Panc1 (cell line): ENCODE measurements at regions not wholly inside any gene's neighbourhood (a gene's known extent, or its start where the extent isn't known, plus 50 kb on each side); places are given as distances from the start of the nearest gene placed in this dataset.
"Not testable (repeated sequence)": the region's sequence is repeated elsewhere in the genome, so short reads cannot be mapped to it uniquely, and the experiment has no call there.

Experiments
- ATAC-seq: fragments of 200-7000 bp; cut with Tn5 transposase; 2 replicates; pipeline ENCODE4 v1.9.1; 2020; ENCODE audit warnings: mild to moderate bottlenecking, moderate library complexity
- BruUV-seq: library from RNA; stranded (reverse); fragments of 400-500 nt; replicated peaks from 2 replicates; lab custom pipeline; 2021; lab: Mats Ljungman, UMichigan
- CTCF ChIA-PET: fragments of 300-600 bp; sonication (Branson Sonifier 250); formaldehyde crosslinking; loops from one replicate; lab custom pipeline; 2022; ENCODE audit warnings: antibody characterized with exemption; lab: Charles Lee
- POLR2A ChIA-PET: fragments of 300-600 bp; sonication (Branson Sonifier 250); formaldehyde crosslinking; loops from one replicate; lab custom pipeline; 2022; ENCODE audit warnings: antibody characterized with exemption; lab: Charles Lee
- DNase-seq: peaks from one replicate; pipeline ENCODE4 v3.0.0-alpha.2; 2010; ENCODE audit warnings: low read depth, low spot score
- H3K27ac ChIP-seq: 2 replicates; pipeline ENCODE4 v1.5.1; 2011; ENCODE audit warnings: mild to moderate bottlenecking, low read length, inconsistent platforms
- H3K27me3 ChIP-seq: fragments of 200-500 bp; sonication (Bioruptor generic); 2 replicates; pipeline ENCODE4 v1.6.0; 2014; ENCODE audit warnings: low read length, inconsistent platforms; ENCODE audit not compliant: control insufficient read depth, insufficient read depth
- H3K36me3 ChIP-seq: fragments of 200-500 bp; sonication (Bioruptor generic); 2 replicates; pipeline ENCODE4 v1.5.1; 2014; ENCODE audit warnings: inconsistent platforms, mild to moderate bottlenecking, low read length, moderate library complexity; ENCODE audit not compliant: control insufficient read depth, insufficient read depth
- H3K4me1 ChIP-seq: 2 replicates; pipeline ENCODE4 v1.5.1; 2011; ENCODE audit warnings: inconsistent platforms, mild to moderate bottlenecking, low read length, moderate library complexity; ENCODE audit not compliant: control insufficient read depth, insufficient read depth
- H3K4me3 ChIP-seq, 2 experiments: 2 replicates each; pipeline ENCODE4 v1.5.1; 2011 to 2012; ENCODE audit warnings: low read depth in 2 of 2, low read length in 2 of 2, mild to moderate bottlenecking in 2 of 2, inconsistent platforms in 1 of 2, moderate library complexity in 1 of 2
- H3K9me3 ChIP-seq: fragments of 200-500 bp; sonication (Bioruptor generic); 2 replicates; pipeline ENCODE4 v1.5.1; 2014; ENCODE audit warnings: low read depth, mild to moderate bottlenecking, inconsistent platforms, low read length, moderate library complexity; ENCODE audit not compliant: control insufficient read depth, insufficient read depth
- POLR2AphosphoS5 ChIP-seq: IDR thresholded peaks from 2 replicates; pipeline ENCODE4 v1.6.1; 2012; ENCODE audit warnings: mild to moderate bottlenecking, low read depth, low read length, moderate library complexity
- REST ChIP-seq, 2 experiments: IDR thresholded peaks; 2 replicates each; pipeline ENCODE4 v1.6.1; 2011 to 2012; ENCODE audit warnings: low read depth in 2 of 2, control low read depth in 1 of 2, low read length in 1 of 2, mild to moderate bottlenecking in 1 of 2, moderate library complexity in 1 of 2; ENCODE audit not compliant: insufficient read depth in 1 of 2
- SIN3A ChIP-seq: IDR thresholded peaks from 2 replicates; pipeline ENCODE4 v1.6.1; 2012; ENCODE audit warnings: low read depth, mild to moderate bottlenecking, low read length, moderate library complexity, borderline replicate concordance; ENCODE audit not compliant: insufficient read depth
- TCF7L2 ChIP-seq: IDR thresholded peaks from 2 replicates; pipeline ENCODE4 v1.6.1; 2011; ENCODE audit warnings: mild to moderate bottlenecking, low read depth, low read length, inconsistent platforms
- in situ Hi-C: cut with HindIII; loops from 2 replicates; pipeline ENCODE4 v1.10.0; 2016; ENCODE audit warnings: low sequenced_read_pairs, low pct_unique_long_range_greater_than_20kb
- intact Hi-C: fragments of 100-400 bp; cut with micrococcal nuclease; formaldehyde crosslinking; loops from one replicate; pipeline ENCODE4 v1.10.0; 2022; ENCODE audit not compliant: unreplicated experiment
- TF ChIP-seq, protein P1 (sequence below): fragments of 450-650 bp; IDR thresholded peaks from 2 replicates; pipeline ENCODE4 v1.5.1; 2017; ENCODE audit warnings: mild to moderate bottlenecking

DNA sequence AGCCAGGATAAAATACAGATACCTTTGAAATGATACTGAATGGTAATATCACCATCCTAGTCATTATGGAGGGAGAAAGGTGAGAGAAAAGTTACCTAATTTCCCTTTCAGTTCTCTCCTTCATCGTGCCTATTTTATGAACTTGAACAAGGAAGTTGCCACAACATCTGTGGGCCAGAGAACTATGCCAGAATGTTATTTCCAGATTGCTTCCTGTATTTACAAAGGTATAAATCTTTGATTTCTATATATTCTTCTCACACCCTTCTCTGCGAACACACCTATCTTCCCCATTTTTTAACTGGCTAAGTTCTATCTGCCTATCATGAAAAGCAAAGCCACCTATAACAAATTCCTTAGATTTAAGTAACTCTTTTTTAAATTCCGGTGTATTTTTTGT, 163.6 kb upstream of the GRM7 start:
- in situ Hi-C loops: no loop called here
- Histone ChIP-seq H3K4me3 (no peak overlapping the region), H3K9me3 (no peaks in the 10 kb centered on the region), H3K27ac (no peak overlapping the region), H3K27me3 (no peaks in the 10 kb centered on the region), H3K36me3 (no peaks in the 10 kb centered on the region), H3K4me1 (no peaks in the 10 kb centered on the region)
- ChIA-PET POLR2A (no interaction called here), CTCF (no interaction called here)
- ATAC-seq: no peak
- intact Hi-C loops: no loop called here
- no TSS peak for BruUV-seq
- DNase-seq: no peak
- TF ChIP-seq, protein P1, sequence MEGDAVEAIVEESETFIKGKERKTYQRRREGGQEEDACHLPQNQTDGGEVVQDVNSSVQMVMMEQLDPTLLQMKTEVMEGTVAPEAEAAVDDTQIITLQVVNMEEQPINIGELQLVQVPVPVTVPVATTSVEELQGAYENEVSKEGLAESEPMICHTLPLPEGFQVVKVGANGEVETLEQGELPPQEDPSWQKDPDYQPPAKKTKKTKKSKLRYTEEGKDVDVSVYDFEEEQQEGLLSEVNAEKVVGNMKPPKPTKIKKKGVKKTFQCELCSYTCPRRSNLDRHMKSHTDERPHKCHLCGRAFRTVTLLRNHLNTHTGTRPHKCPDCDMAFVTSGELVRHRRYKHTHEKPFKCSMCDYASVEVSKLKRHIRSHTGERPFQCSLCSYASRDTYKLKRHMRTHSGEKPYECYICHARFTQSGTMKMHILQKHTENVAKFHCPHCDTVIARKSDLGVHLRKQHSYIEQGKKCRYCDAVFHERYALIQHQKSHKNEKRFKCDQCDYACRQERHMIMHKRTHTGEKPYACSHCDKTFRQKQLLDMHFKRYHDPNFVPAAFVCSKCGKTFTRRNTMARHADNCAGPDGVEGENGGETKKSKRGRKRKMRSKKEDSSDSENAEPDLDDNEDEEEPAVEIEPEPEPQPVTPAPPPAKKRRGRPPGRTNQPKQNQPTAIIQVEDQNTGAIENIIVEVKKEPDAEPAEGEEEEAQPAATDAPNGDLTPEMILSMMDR: no peak
- TF ChIP-seq POLR2AphosphoS5 (no peak), SIN3A (no peak), TCF7L2 (no peak), REST (IDR thresholded peaks at IDR 0.05; ENCODE audit: insufficient read depth in 1 of 2, low read depth in 2 of 2, low read length in 1 of 2) (no peak)

DNA sequence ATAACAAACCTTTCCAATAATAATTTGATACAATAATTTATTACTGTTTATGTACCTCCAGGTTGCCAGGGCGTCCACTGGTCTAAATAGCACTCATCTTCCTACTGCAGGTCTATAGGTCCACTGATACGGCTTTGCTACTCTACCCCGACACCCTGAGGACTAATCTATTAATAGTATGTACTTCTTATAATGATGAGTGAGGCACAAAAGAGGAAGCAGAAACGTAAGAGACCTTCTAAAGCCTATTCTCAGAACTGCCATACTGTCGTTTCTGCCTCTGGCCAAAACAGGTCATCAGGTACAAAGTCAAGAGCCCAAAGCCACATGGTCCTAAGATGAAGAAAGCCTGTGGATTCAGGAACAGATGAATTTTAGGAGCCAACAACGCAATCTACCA, 163.2 kb upstream of the GRM7 start:
- Histone ChIP-seq H3K27me3 (no peaks in the 10 kb centered on the region), H3K4me1 (no peaks in the 10 kb centered on the region), H3K4me3 (no peak overlapping the region), H3K27ac (no peak overlapping the region), H3K36me3 (no peaks in the 10 kb centered on the region), H3K9me3 (no peaks in the 10 kb centered on the region)
- DNase-seq (no peak), ATAC-seq (no peak)
- ChIA-PET POLR2A (no interaction called here), CTCF (no interaction called here)
- no TSS peak for BruUV-seq
- TF ChIP-seq, protein P1: no peak
- no peak for TF ChIP-seq SIN3A
- no peak for TF ChIP-seq POLR2AphosphoS5
- TF ChIP-seq REST (IDR thresholded peaks at IDR 0.05; ENCODE audit: insufficient read depth in 1 of 2, low read depth in 2 of 2, low read length in 1 of 2): no peak
- TF ChIP-seq TCF7L2: no peak
- intact Hi-C loops (no loop called here), in situ Hi-C loops (no loop called here)

GRCh38 chr3:6704817-6705216, 156.1 kb upstream of the GRM7 start:
- in situ Hi-C loops: not testable (repeated sequence)

More at GRCh38 chr3:6704817-6705216, 156.1 kb upstream of the GRM7 start:
- H3K27me3 ChIP-seq, BruUV-seq, intact Hi-C loops, H3K9me3 ChIP-seq, DNase-seq, CTCF ChIA-PET, H3K27ac ChIP-seq, H3K4me3 ChIP-seq, H3K4me1 ChIP-seq, ATAC-seq, H3K36me3 ChIP-seq, POLR2A ChIA-PET: not testable (repeated sequence)
